Stimulated activated CD4-positive, alpha-beta T cell treated with anti-CD3 and anti-CD28 coated beads, Interleukin-2, amount 100 ng/mL, for 4 hours (primary cell): ENCODE measurements at regions not wholly inside any gene's neighbourhood (a gene's known extent, or its start where the extent isn't known, plus 50 kb on each side); places are given as distances from the start of the nearest gene placed in this dataset.
A peak's percentile ranks its signal among the peaks of the same experiment; 100 is the strongest.
"Not testable (repeated sequence)": the region's sequence is repeated elsewhere in the genome, so short reads cannot be mapped to it uniquely, and the experiment has no call there.

Experiments
- DNase-seq: peaks from one replicate; pipeline ENCODE4 v3.0.0-alpha.2; 2020; ENCODE audit warnings: low read depth

DNA sequence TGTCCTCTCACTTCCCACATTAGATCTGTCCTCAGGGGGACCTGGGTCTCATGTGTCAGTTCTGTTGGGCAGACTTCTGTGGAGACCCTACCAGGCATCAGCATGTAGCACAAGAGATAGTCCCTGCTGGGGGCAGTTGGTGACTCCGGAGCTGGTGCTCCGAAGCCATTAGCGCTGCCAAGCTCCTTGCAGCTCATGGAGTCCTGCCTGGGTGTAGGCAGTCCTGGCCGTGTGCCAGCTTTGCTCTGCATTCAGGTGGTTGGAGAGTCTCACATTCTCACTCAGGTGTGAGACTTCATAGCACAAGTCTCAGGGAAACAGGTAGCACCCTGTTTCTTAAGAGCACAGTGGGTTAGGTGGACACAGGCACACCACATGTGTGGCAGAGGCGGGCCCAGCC, 202.3 kb downstream of the LIPI start:
- not testable (repeated sequence) for DNase-seq

GRCh38 chr21:14008006-14008405, 202.7 kb downstream of the LIPI start:
- not testable (repeated sequence) for DNase-seq

- DNase-seq: not testable (repeated sequence)
Observed at GRCh38 chr21:14006144-14006543, 204.6 kb downstream of the LIPI start.

- DNase-seq: not testable (repeated sequence)
Observed at GRCh38 chr21:13986996-13987958, 223.5 kb downstream of the LIPI start.

DNA sequence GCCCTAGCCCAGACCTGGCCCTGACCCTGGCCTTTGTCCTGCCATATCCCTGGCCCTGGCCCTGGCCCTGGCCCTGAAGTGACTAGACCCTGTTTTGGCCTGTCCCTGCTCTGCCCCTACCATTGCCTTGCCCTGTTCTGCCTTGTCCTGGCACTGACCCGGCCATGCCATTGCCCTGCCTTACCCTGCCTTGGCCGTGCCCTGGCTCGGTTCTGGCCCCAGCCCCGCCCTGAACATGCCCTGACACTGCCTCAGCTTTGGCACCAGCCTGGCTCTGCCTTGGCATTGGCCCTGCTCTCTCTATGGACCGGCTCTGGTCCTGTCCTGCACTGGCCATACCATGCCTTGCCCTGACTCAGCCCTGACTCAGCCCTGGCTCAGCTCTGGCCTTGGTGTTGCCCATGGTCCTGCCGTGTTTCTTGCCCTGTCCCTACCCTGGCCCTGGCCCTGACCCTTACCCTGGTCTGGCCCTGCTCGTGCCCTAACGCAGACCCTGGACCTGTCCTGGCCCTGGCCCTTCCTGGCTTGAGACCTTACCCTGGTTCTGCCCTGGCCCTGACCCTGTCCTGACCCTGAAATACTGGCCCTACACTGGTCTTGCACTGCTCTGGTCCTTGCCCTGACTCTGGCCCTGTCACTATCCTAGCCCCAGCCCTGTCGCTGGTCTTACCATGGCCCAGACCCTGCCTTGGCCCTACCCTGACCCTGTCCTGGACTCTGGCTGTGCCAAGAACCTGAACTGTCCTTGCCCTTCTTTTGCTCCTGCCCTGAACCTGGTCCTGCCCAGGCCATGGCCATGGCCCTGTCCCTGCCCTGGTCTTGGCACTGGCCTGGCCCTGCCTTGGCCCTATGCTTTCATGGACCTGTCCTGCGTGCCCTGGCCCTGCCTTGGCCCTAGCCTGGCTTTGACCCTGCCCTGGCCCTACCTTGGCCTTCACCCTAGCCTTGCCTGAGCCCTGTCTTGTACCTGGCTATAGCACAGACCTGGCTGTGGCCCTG, 224.6 kb downstream of the LIPI start:
- DNase-seq: not testable (repeated sequence)

DNA sequence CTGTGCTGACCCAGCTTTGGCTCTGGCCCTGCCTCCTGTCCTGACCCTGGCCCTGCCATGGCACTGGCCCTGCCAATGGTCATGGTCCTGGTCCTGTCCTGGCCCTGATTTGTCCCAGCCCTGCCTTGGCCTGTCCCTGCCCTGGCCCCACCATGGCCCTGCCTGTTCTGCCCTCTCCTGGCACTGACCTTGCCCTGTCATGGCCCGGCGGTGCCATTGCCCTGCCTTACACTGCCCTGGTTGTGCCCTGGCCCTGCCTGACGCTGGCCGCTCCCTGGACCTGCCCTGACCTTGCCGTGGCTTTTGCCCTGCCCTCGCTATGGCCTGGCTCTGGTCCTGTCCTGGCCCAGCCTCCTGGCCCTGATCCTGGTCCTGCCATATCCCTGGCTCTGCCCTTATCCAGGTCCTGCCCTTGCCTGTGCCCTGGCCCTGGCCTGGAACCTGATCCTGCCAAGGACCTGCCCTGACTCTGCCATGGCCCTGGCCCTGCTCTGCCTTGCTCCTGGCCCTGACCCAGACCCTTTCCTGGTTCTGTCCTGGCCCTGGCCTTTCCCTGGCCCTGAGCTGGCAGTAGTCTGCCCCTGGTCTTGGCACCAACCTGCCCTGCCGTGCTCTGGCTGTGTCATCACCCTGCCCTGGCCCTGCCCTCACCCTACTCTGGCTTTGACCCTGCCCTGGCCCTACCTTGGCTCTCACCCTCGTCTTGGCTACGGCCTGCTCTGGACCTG, 225.5 kb downstream of the LIPI start:
- DNase-seq: not testable (repeated sequence)

- DNase-seq: not testable (repeated sequence)
Observed at GRCh38 chr21:13984728-13985127, 226.0 kb downstream of the LIPI start.

DNA sequence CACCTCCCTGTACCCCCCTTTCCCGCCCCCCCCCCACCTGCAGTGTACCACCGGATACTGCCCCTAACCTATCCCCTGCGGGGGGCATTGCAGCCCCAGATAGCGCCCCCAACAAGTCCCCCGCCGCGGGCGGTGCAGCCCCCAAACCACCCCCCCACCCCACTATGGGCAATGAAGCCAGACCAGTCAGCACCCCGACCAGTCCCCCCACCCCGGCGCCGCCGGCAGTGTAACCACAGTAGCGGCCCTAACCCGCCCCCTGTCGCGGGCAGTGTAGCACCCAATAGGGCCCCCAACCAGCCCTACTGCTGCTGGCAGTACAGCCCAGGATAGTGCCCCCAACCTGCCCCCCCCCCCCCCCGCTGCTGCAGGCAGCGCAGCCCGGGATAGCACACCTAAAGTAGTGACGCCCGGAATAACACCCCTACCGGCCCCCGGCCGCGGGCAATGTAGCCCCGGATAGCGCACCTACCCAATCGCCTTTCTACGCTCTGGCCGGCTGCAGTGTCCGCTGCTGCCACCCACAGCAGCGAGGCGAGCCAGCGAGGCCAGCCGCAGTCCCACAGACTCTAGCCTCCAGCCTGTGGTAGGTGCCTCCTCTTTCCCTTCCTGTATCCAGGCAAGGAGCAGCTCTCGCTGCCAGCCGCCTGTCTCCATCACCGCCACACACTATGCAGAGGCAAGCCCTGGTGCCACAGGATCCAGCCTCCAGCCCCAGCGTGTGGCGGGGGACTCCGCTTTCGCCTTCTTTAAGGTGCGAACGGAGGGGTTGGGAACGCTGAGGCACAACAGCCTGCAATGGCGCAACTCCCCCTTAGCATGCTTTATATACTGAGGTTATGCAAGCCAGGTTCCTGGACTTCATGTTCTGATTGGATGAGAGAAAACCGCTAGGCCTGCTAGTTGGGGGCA, 229.3 kb downstream of the LIPI start:
- not testable (repeated sequence) for DNase-seq

GRCh38 chr21:13980115-13980662, 230.6 kb downstream of the LIPI start:
- peak; percentile 34 for DNase-seq

DNA sequence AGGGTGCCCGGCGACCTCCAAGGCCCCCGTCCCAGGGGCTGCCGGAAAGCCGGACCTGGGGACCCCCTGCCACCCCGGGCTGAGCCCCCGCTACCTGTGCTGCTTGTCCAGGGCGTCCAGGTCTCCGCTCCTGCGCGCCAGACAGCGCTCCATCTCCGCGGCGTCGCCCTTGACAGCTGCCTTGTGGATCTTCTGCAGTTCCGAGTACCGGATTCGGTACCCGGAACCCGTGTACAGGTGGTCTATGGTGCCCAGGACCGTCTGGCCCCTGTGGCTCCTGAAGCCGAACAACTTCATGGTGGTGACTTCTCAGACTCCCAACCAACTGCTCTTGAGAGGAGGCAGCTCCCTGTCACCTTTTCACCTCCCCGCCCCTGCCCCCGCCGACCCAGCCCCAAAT, 231.1 kb downstream of the LIPI start:
- not testable (repeated sequence) for DNase-seq

DNA sequence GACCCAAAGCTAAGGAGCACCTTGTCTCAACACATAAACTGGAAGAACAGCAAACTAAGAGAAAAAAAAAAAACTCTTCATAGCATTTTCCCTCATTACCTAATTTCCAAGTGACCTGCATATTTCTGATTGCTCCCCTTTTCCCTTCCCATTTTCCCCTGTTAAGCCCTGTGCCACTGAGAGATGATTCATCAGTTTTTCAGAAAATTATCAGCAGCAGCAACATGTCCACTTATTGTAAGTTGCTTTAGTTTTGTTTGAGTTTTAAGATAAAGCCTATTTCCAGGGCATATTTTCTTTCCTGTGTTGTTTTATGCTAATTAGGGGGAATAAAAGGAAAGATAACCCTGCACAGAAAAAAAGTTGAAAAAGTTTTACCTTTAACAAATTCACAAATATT, 236.2 kb downstream of the LIPI start:
- not testable (repeated sequence) for DNase-seq

DNA sequence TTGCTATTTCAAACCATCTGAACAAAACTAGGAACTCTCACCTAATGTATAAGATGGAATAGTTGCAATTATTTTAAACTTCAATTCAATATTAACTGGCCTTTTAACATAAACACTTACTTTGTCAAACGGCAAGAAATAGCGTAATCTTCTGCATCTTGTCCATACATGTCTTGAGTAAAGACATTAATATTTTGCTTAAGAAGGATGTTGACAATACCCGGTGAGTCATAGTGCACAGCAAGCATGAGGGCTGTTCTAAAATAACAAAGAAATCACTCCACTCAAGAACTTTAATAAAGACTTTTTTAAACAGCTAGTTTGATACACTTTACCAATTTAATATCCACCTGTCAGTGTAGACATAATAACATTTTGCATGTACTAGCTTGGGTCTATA, 240.9 kb downstream of the LIPI start:
- DNase-seq: not testable (repeated sequence)

GRCh38 chr21:13969002-13969401, 241.8 kb downstream of the LIPI start:
- not testable (repeated sequence) for DNase-seq

- not testable (repeated sequence) for DNase-seq
Observed at GRCh38 chr21:13963259-13963658, 247.5 kb downstream of the LIPI start.

- DNase-seq: no peak
Observed at GRCh38 chr21:13937236-13937635, 273.5 kb downstream of the LIPI start.

DNA sequence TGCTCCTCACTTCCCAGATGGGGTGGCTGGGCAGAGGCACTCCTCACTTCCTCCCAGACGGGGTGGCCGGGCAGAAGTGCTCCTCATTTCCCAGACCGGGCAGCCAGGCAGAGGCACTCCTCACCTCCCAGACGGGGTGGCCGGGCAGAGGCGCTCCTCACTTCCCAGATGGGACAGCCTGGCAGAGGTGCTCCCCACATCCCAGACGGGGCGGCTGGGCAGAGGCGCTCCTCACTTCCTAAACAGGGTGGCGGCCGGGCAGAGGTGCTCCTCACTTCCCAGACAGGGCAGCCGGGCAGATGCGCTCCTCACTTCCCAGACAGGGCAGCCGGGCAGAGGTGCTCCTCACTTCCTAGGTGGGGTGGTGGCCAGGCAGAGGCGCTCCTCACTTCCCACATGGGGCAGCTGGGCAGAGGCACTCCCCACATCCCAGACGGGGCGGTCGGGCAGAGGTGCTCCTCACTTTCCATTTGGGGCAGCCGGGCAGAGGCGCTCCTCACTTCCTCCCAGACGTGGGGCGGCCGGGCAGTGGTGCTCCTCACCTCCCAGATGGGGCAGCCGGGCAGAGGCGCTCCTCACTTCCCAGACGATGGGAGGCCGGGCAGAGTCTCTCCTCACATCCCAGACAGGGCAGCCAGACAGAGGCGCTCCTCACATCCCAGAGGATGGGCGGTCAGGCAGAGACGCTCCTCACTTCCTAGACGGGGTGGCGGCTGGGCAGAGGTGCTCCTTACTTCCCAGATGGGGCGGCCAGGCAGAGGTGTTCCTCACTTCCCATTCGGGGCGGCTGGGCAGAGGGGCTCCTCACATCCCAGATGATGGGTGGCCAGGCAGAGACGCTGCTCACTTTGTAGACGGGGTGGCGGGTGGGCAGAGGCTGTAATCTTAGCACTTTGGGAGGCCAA, 274.5 kb downstream of the LIPI start:
- not testable (repeated sequence) for DNase-seq

GRCh38 chr21:13935396-13936032, 275.2 kb downstream of the LIPI start:
- not testable (repeated sequence) for DNase-seq

- not testable (repeated sequence) for DNase-seq
Observed at GRCh38 chr21:13934887-13935342, 275.8 kb downstream of the LIPI start.
